ENCODE measurements at regions not wholly inside any gene's neighbourhood (a gene's known extent, or its start where the extent isn't known, plus 50 kb on each side); places are given as distances from the start of the nearest gene placed in this dataset.

DNA sequence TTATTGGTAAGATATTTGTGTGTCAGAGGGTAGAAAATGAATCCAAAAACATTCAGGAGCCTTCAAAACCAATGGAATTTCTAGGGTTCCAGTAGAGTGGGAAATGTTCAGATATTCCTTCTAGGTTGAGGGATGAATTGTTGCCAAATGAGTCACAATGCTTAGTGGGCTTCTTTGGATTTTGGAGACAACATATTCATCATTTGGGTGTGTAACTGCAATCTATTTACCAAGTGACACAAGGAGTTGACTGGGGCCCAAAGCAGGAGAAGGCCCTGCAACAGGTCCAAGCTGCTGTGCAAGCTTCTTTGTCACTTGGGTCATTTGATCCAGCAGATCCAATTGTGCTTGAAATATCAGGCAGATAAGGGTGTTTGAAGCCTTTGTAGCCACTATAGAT, 551.5 kb upstream of the PITX2 start:
- DNase-seq (no peak), ATAC-seq (no peak)
- TF ChIP-seq POLR2A (IDR thresholded peaks at IDR 0.05) = no peak
- TF ChIP-seq, protein P1, sequence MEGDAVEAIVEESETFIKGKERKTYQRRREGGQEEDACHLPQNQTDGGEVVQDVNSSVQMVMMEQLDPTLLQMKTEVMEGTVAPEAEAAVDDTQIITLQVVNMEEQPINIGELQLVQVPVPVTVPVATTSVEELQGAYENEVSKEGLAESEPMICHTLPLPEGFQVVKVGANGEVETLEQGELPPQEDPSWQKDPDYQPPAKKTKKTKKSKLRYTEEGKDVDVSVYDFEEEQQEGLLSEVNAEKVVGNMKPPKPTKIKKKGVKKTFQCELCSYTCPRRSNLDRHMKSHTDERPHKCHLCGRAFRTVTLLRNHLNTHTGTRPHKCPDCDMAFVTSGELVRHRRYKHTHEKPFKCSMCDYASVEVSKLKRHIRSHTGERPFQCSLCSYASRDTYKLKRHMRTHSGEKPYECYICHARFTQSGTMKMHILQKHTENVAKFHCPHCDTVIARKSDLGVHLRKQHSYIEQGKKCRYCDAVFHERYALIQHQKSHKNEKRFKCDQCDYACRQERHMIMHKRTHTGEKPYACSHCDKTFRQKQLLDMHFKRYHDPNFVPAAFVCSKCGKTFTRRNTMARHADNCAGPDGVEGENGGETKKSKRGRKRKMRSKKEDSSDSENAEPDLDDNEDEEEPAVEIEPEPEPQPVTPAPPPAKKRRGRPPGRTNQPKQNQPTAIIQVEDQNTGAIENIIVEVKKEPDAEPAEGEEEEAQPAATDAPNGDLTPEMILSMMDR (IDR thresholded peaks at IDR 0.05) = no peak
- Histone ChIP-seq H3K36me3 (no peaks in the 10 kb centered on the region), H3K9me3 (no peaks in the 10 kb centered on the region), H3K4me1 (no peaks in the 10 kb centered on the region), H3K4me3 (no peak overlapping the region), H3K27ac (no peak overlapping the region), H3K27me3 (no peaks in the 10 kb centered on the region)
- intact Hi-C loops (cut with DNase I) = no loop called here

DNA sequence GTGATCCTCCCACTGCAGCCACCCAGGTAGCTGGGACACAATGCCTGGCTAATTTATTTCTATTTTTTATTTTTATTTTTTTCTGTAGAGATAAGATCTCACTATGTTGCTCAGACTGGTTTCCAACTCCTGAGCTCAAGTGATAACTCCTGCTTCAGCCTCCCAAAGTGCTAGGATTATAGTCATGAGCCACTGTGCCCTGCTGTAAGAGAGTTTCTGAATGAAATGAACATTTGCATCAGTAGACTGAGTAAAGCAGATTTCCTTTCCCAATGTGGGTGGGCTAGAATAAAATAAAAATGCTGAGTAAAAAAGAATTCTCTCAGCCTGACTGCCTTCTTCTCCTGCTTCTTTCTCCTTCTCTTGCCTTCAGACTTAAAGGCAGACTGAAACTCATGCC, 555.4 kb upstream of the PITX2 start:
- Histone ChIP-seq H3K9me3 (no peaks in the 10 kb centered on the region), H3K4me3 (no peak overlapping the region), H3K27ac (no peak overlapping the region), H3K4me1 (no peaks in the 10 kb centered on the region), H3K36me3 (no peaks in the 10 kb centered on the region), H3K27me3 (no peaks in the 10 kb centered on the region)
- DNase-seq = no peak
- intact Hi-C loops (cut with DNase I) = no loop called here
- no peak for ATAC-seq
- TF ChIP-seq, protein P1 (IDR thresholded peaks at IDR 0.05) = no peak
- no peak for TF ChIP-seq POLR2A (IDR thresholded peaks at IDR 0.05)

DNA sequence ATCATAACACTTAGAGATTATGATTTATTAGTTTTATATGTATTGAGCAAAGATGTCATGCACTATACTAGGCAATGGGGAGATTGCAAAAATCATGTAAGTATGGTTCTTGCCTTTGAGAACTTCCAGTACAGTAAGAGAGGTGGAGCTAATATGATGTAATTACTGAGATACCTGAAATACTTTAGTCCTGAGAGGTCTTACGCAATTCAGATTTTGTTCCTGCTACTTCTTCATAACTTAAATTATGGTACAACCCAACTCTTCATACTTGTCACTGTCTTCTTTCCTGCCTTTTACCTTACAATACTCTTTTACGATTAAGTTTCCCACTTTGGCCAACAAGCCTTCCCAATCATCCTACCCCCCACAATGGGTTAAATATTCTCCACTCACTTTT, 564.2 kb upstream of the PITX2 start:
- intact Hi-C loops (cut with DNase I) = no loop called here
- Histone ChIP-seq H3K27me3 (no peaks in the 10 kb centered on the region), H3K4me3 (no peak overlapping the region), H3K36me3 (no peaks in the 10 kb centered on the region), H3K4me1 (no peaks in the 10 kb centered on the region), H3K27ac (no peak overlapping the region), H3K9me3 (no peaks in the 10 kb centered on the region)
- ATAC-seq = no peak
- 74% methylated on average over 2 of the region's 2 CpGs for WGBS (ENCODE audit: insufficient coverage, low coverage, low lambda C conversion rate, missing lambda C conversion rate)
- DNase-seq = no peak
- TF ChIP-seq POLR2A (IDR thresholded peaks at IDR 0.05) = no peak
- TF ChIP-seq, protein P1 (IDR thresholded peaks at IDR 0.05) = no peak

DNA sequence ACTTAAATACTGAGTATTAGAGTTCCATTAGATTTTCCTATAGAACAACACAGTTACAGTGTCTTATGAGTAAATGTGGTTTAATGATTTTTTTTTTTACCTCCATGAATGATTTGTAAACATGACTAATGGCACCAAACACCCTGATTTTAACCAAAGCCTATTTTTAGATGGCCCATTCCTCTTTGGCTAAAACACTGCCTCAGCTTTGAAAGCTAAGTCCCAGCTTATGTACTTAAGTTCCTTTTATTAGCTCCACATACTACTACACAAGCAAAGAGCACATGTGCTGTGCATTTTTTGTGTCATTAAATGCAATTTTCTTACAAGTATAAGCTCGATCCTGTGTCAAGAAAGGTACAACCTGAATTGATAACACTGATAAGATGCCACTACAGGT, 575.6 kb upstream of the PITX2 start:
- 29% methylated on average over 1 of the region's 1 CpG for WGBS (ENCODE audit: insufficient coverage, low coverage, low lambda C conversion rate, missing lambda C conversion rate)
- no peak overlapping the region for H3K4me3 ChIP-seq
- intact Hi-C loops (cut with DNase I) = no loop called here
- H3K36me3 ChIP-seq = no peaks in the 10 kb centered on the region
- no peaks in the 10 kb centered on the region for H3K9me3 ChIP-seq
- H3K27ac ChIP-seq = no peak overlapping the region
- ATAC-seq (no peak), DNase-seq (no peak)
- H3K4me1 ChIP-seq = no peaks in the 10 kb centered on the region
- no peaks in the 10 kb centered on the region for H3K27me3 ChIP-seq
- TF ChIP-seq, protein P1 (IDR thresholded peaks at IDR 0.05) = no peak
- TF ChIP-seq POLR2A (IDR thresholded peaks at IDR 0.05) = no peak

DNA sequence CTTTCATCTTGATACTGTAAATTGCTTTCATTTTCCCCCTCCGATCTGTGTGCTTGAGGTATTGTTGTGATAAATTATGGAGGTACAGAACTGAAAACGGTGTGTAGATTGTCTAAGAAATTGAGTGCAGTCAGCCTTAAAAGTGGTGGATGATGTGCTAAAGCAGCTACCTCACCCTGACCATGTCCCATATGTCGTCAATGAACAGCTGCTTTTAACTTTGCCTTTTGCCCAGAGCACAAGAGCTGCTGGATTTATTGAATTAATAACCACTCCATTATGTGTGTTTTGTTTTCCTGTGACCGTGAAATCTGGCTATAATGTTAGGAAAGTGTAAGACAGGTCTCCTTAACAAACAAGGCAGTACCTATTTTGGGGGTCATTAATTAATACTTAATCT, 581.9 kb upstream of the PITX2 start:
- TF ChIP-seq, protein P1 (IDR thresholded peaks at IDR 0.05) = no peak
- no peak for TF ChIP-seq POLR2A (IDR thresholded peaks at IDR 0.05)
- Histone ChIP-seq H3K36me3 (no peaks in the 10 kb centered on the region), H3K9me3 (no peaks in the 10 kb centered on the region), H3K4me3 (no peak overlapping the region), H3K27ac (no peak overlapping the region), H3K27me3 (no peaks in the 10 kb centered on the region), H3K4me1 (no peaks in the 10 kb centered on the region)
- 50% methylated on average over 4 of the region's 4 CpGs for WGBS (ENCODE audit: insufficient coverage, low coverage, low lambda C conversion rate, missing lambda C conversion rate)
- ATAC-seq (no peak), DNase-seq (no peak)
- intact Hi-C loops (cut with DNase I) = no loop called here

All from right lobe of liver (tissue), 6 donors.